ENCODE measurements at regions not wholly inside any gene's neighbourhood (a gene's known extent, or its start where the extent isn't known, plus 50 kb on each side); places are given as distances from the start of the nearest gene placed in this dataset.

DNA sequence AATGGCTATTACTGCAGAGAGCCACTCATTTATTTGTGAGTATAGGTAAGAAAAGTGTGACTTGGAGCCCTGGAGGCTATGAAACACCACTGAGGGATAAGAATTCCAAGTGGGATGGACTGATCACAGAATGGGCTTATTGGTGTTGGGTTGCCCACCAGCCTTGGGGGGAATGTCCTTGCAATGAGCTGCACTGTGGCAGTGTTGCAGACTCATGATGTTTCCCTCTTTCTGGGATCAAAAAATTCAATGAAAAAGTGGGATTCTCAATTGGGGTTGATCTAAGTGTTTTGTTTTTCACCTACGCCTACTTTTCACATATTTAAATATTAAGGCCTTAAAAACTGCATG lies 1024.5 kb upstream of the PCDH10 start (continued):
- TF ChIP-seq RAD21 (IDR thresholded peaks at IDR 0.05; ENCODE audit: low read depth) (no peak), ZNF274 (IDR thresholded peaks at IDR 0.05; ENCODE audit: low read depth, low read length) (no peak), TCF7L2 (IDR thresholded peaks at IDR 0.05; ENCODE audit: borderline replicate concordance, extremely low read depth, insufficient read depth, insufficient read length) (no peak), ELF1 (IDR thresholded peaks at IDR 0.05; ENCODE audit: borderline replicate concordance, low read depth) (no peak)

DNA sequence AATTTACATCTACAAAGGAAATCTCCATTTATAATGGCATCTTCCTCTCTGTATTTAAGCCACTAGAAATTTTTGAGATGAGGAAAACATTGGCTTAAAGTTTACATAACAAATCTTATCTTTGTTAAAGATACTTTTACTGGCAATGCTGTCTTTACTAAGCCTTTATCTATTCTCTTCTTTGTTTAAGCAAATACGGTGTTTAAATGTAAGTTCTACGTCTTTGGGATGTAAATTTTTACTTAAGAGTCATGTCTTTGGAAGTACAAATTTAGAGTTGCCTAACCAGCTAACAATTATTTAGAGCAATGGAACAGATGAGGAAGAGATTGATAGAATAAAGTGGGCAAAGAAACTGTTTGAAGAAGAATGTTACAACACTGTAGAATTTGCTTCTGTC lies 1024.0 kb upstream of the PCDH10 start:
- H3K27ac ChIP-seq (ENCODE audit: low read depth, low read length) = no peak overlapping the region
- ATAC-seq (no peak), DNase-seq (ENCODE audit: low read depth, low spot score) (no peak)
- H4K20me1 ChIP-seq (ENCODE audit: insufficient read depth) = no peaks in the 10 kb centered on the region
- ChIA-PET CTCF (no interaction called here), POLR2A (no interaction called here), RAD21 (ENCODE audit: low non-redundant PET in 1 of 2, low total read pairs in 2 of 2, uncharacterized antibody in 2 of 2, unreplicated experiment in 2 of 2) (no interaction called here)
- BruUV-seq (replicated peaks) = no TSS peak
- H3K4me2 ChIP-seq (ENCODE audit: low read length) = no peak overlapping the region
- peaks cover 0 to 6% of the 10 kb centered on the region in 2 experiments; a peak in 1 of 4 replicates for H3K4me1 ChIP-seq (ENCODE audit: control insufficient read depth in 1 of 2, insufficient read depth in 2 of 2, low read length in 2 of 2)
- no peak overlapping the region for H2AFZ ChIP-seq (ENCODE audit: low read depth, low read length, poor library complexity, severe bottlenecking)
- no peak overlapping the region for H3K4me3 ChIP-seq (replicated peaks in 1 of 2; ENCODE audit: low read depth in 1 of 2, low read length in 2 of 2)
- TF ChIP-seq SP1 (IDR thresholded peaks at IDR 0.05; ENCODE audit: low read depth) (no peak), FOSL1 (IDR thresholded peaks at IDR 0.05; ENCODE audit: low read depth) (no peak), YY1 (IDR thresholded peaks at IDR 0.05; ENCODE audit: extremely low read depth, insufficient replicate concordance, low read depth, low read length) (no peak), POLR2AphosphoS5 (IDR thresholded peaks at IDR 0.05; ENCODE audit: low read depth, low read length) (no peak), TCF7L2 (IDR thresholded peaks at IDR 0.05; ENCODE audit: borderline replicate concordance, extremely low read depth, insufficient read depth, insufficient read length) (no peak), ELF1 (IDR thresholded peaks at IDR 0.05; ENCODE audit: borderline replicate concordance, low read depth) (no peak), RAD21 (IDR thresholded peaks at IDR 0.05; ENCODE audit: low read depth) (no peak), ZNF274 (IDR thresholded peaks at IDR 0.05; ENCODE audit: low read depth, low read length) (no peak), ZFX (IDR thresholded peaks at IDR 0.05) (no peak), CEBPB (IDR thresholded peaks at IDR 0.05; ENCODE audit: low read depth) (no peak), POLR2A (IDR thresholded peaks at IDR 0.05; ENCODE audit: borderline replicate concordance, extremely low read depth, insufficient read depth, insufficient read length) (no peak)
- TF ChIP-seq, protein P1, sequence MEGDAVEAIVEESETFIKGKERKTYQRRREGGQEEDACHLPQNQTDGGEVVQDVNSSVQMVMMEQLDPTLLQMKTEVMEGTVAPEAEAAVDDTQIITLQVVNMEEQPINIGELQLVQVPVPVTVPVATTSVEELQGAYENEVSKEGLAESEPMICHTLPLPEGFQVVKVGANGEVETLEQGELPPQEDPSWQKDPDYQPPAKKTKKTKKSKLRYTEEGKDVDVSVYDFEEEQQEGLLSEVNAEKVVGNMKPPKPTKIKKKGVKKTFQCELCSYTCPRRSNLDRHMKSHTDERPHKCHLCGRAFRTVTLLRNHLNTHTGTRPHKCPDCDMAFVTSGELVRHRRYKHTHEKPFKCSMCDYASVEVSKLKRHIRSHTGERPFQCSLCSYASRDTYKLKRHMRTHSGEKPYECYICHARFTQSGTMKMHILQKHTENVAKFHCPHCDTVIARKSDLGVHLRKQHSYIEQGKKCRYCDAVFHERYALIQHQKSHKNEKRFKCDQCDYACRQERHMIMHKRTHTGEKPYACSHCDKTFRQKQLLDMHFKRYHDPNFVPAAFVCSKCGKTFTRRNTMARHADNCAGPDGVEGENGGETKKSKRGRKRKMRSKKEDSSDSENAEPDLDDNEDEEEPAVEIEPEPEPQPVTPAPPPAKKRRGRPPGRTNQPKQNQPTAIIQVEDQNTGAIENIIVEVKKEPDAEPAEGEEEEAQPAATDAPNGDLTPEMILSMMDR (IDR thresholded peaks at IDR 0.05 in 2 of 3, conservative IDR thresholded peaks at IDR 0.05 in 1 of 3; ENCODE audit: borderline replicate concordance in 1 of 3, insufficient read depth in 1 of 3, low read depth in 2 of 3, low read length in 2 of 3) = no peak
- TF ChIP-seq, protein P2, sequence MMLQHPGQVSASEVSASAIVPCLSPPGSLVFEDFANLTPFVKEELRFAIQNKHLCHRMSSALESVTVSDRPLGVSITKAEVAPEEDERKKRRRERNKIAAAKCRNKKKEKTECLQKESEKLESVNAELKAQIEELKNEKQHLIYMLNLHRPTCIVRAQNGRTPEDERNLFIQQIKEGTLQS (IDR thresholded peaks at IDR 0.05) = no peak
- H3K27me3 ChIP-seq (ENCODE audit: insufficient read depth, low read length) = no peaks in the 10 kb centered on the region
- intact Hi-C loops (cut with micrococcal nuclease) = no loop called here
- H3K9me2 ChIP-seq (ENCODE audit: insufficient read depth) = no peaks in the 10 kb centered on the region
- no peaks in the 10 kb centered on the region for H3K79me2 ChIP-seq (ENCODE audit: insufficient read depth, low read length)
- no peak overlapping the region for H3K9ac ChIP-seq (ENCODE audit: low read length)
- no peaks in the 10 kb centered on the region for H3K9me3 ChIP-seq (ENCODE audit: control insufficient read depth in 1 of 2, insufficient read depth in 1 of 2, low read depth in 1 of 2, low read length in 2 of 2)
- H3K36me3 ChIP-seq (ENCODE audit: control insufficient read depth in 1 of 2, insufficient read depth in 2 of 2, low read length in 2 of 2) = no peaks in the 10 kb centered on the region
